Endothelial cell of umbilical vein (primary cell): ENCODE measurements at regions not wholly inside any gene's neighbourhood (a gene's known extent, or its start where the extent isn't known, plus 50 kb on each side); places are given as distances from the start of the nearest gene placed in this dataset.

Experiments
- CTCF ChIP-seq, 2 donors: IDR thresholded peaks; 1 replicate in 1 of 2; 2 replicates in 1 of 2; pipeline ENCODE4 v1.5.1; 2011; ENCODE audit warnings: low read length in 2 of 2, mild to moderate bottlenecking in 2 of 2, moderate library complexity in 2 of 2, control low read depth in 1 of 2, inconsistent platforms in 1 of 2, low read depth in 1 of 2; ENCODE audit not compliant: insufficient read depth in 1 of 2; ENCODE audit errors: extremely low read depth in 1 of 2
- EZH2 ChIP-seq: IDR thresholded peaks from 2 replicates; pipeline ENCODE4 v1.6.1; 2012; ENCODE audit warnings: borderline replicate concordance, low read depth, mild to moderate bottlenecking, moderate library complexity, low read length, inconsistent platforms; ENCODE audit not compliant: severe bottlenecking
- FOS ChIP-seq: IDR thresholded peaks from 2 replicates; pipeline ENCODE4 v1.6.1; 2011; ENCODE audit warnings: mild to moderate bottlenecking, low read length, moderate library complexity, borderline replicate concordance; ENCODE audit not compliant: insufficient read depth
- JUN ChIP-seq: IDR thresholded peaks from 2 replicates; pipeline ENCODE4 v1.6.1; 2011; ENCODE audit warnings: borderline replicate concordance, low read depth; ENCODE audit not compliant: insufficient read length, insufficient read depth
- POLR2A ChIP-seq: IDR thresholded peaks from 2 replicates; pipeline ENCODE4 v1.6.1; 2012; ENCODE audit warnings: low read depth, mild to moderate bottlenecking, control low read depth, low read length

GRCh38 chr19:30881930-30882329 is 467.3 kb downstream of the TSHZ3 start:
- no peak for TF ChIP-seq FOS
- TF ChIP-seq CTCF (IDR thresholded peaks at IDR 0.05; ENCODE audit: extremely low read depth in 1 of 2, insufficient read depth in 1 of 2, low read depth in 1 of 2, low read length in 2 of 2) = no peak
- TF ChIP-seq EZH2 = no peak
- no peak for TF ChIP-seq JUN
- TF ChIP-seq POLR2A = no peak
